EH (cell line): ENCODE measurements at regions not wholly inside any gene's neighbourhood (a gene's known extent, or its start where the extent isn't known, plus 50 kb on each side); places are given as distances from the start of the nearest gene placed in this dataset.

Source experiments
- DNase-seq: peaks from one replicate; pipeline ENCODE4 v3.0.0-alpha.2; 2015; ENCODE audit warnings: low read depth

DNA sequence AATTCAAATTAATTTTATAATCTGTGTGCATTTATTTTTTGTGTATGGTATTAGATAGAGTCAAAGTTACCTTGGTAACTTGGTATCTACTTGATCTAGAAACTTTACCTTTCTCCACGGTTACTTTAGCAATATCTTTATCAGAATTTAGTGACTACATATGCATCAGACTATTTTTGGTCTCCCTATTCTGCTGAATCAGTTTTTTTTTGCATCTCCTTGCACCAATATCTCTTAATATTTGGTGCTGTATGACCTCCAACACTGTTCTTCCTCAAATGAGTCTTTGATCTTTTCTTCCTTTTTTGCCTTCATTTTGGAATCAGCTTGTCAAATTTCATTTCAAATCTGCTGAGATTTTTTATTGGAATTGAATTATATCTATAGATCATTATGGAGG is 828.2 kb upstream of the FOXG1 start:
- DNase-seq: no peak

DNA sequence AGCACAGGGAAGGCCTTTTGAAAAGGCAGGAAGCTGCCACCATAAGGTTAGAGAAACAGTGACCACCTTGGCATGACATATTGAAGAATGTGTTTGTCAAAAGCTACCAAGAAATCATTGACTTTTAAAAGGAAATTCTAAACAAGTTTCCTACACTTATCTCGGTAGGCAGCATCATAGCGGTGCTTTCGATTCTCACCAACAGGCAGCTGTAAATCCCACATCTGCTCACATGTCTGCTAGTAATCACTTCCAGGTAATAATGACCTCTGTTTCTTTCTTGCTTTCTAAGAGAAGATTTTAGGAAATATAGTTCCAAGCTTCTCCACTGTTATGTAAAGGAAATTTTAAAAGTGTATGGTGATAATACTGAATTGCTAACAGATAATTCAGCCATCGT is 821.1 kb upstream of the FOXG1 start:
- no peak for DNase-seq

DNA sequence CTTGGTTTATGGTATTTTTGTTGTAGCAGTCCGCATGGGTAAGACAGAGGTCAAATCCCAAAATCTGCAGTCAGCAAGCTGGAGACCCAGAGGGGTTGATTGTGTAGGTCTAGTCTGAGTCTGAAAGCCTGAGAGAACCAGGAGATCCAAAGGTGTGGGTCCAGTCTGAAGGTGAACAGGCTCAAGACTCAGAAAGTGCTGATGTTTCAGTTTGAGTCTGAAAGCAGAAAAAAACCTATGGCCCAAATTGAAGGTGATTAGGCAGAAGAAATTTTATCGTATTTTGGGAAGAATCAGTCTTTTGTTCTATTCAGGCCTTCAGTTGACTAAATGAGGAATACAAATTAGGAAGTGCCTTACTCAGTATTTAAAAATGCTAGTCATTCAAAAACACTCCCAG is 807.8 kb upstream of the FOXG1 start:
- DNase-seq: no peak

DNA sequence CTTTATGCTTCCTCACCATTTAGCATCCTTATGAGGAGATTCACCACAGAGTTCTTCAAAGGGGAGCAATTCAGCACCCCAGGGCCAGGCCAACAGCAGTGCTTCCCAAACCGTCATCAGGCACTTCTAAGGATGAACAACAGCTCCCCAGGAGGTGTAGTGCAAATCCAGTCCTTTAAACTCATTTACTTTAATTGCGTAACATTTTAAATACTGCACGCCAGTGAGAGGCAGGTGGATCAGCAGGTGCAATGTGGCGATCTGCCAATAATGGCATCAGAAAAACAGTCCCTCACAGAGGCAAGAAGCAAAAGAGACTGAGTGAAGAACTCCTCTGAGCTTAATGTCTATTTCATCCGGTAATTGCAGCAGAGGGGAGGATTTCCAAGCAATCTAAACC is 770.9 kb upstream of the FOXG1 start:
- DNase-seq: no peak

DNA sequence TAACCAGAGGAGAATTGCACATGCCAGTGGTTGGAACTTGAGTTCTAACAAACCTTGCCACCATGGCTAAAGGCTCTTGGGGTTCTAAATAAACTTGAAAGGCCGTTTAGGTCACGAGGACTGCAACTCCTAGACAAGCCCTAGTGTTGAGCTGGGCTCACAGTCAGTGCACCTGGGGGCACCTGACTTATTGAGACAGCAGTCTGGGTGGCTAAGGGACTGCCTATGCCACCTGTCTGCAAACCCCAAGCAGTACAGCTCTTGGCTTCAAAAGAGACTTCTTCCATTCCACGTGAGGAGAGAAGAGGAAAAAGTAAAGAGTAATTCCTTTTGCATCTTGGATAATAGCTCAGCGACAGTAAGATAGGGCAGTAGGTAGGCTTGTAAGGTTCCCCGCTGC is 765.6 kb upstream of the FOXG1 start:
- DNase-seq: no peak

DNA sequence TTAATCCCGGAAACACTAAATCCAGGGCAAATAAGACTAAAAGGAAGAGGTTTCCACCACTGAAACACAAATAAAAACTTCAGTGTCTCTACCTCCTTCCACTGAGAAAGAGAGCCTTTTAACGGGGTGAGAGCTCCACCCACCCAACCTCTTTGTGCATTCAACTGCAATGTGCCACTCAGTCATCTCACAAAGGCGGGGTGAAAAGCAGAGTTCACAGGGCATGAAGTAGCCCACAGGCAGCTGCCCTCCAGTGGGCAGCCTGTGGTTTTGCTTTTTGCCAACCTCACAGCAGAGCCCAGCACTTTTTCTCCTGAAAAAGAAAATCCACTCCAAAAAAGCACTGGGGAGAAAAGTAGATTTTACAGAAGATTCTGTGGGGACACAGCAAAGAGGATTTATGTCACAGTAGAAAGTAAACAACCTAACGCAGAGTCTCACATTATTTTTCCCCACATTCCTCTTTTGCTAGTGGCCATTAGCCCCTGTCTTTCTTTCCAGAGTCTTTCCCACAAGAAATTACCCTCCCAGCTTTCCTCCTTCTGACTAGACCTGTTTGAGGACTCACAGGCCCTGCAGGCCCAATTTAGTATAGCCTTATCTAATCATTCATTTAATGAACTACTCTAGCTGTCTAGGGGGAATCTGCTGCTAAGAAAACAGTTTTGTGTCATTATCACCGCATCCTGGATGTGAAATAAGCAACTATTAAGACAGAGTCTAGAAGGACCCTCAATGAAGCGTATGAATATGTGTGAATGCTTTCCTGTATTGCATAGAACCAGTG is 753.8 kb upstream of the FOXG1 start:
- DNase-seq: no peak

DNA sequence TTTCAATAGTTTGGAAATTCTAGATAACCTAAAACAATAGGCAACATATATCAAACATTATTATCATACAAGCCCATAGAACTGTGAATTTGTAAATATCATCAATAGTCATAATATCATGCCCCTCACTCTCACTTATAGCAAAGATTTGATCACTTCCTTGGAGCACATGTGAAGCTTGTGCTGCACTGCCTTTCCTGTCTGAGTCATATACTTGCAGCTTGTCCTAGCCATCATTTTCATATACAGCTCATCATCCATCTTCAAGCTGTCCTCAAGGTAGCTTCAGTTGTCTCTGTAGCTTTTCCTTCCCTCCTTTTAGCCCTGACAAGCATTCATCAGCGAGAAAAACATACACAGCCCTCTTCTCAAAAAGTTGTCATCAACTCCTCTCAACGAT is 746.5 kb upstream of the FOXG1 start:
- no peak for DNase-seq

DNA sequence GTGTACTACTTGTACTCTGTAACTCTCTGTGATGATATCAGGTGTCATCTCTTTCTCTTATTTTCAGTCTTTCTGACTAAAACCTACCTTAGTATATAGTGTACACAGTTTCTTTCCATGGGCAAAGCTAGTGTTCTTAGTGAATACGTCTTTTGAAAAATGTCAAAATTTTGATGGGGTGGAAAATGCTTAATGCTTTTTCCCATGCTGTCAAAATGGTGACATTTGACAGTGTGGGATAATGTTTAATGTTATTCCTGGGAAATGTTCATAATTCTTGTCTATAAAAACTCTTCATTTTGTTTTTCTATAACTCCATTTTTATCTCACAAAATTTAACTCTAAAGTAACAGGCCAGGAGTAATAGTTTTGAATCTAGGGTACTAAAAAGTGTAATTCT is 742.7 kb upstream of the FOXG1 start:
- no peak for DNase-seq

DNA sequence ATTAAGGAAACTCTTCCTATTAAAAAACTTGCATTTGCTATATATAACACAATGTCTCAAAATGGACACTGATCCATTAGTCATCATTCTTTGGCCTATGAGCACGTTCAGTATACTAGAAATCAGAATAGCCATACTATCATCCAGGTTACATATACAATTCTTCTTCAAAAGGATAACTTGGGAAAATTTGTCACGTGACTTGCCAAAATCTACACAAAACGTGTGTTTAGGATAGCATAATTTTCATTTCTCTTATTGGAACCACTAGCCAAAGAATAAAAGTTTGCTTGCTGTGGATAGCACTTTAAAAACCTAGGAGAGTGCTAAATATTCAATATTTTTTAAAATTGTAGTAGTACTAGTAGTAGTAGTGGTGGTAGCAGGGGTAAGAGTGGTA is 714.3 kb upstream of the FOXG1 start:
- DNase-seq: no peak

DNA sequence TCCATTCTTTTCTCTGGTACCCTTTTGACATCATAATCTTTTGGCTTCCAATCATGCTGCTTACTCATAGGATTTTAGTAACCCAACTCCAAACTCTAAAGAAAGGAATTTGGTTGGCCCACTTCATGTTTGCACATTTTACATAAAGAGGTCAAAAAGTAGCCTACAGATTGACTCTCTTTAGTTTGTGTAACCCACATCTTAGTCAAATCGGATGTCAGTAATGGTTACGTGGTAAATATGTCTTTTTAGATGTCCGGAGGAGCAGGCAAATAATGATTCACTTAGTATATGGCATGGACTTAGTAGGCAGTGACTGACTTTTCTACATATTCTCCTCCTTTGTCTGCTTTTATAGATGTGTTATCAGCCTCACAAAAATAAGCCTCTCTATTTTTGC is 711.6 kb upstream of the FOXG1 start:
- no peak for DNase-seq

DNA sequence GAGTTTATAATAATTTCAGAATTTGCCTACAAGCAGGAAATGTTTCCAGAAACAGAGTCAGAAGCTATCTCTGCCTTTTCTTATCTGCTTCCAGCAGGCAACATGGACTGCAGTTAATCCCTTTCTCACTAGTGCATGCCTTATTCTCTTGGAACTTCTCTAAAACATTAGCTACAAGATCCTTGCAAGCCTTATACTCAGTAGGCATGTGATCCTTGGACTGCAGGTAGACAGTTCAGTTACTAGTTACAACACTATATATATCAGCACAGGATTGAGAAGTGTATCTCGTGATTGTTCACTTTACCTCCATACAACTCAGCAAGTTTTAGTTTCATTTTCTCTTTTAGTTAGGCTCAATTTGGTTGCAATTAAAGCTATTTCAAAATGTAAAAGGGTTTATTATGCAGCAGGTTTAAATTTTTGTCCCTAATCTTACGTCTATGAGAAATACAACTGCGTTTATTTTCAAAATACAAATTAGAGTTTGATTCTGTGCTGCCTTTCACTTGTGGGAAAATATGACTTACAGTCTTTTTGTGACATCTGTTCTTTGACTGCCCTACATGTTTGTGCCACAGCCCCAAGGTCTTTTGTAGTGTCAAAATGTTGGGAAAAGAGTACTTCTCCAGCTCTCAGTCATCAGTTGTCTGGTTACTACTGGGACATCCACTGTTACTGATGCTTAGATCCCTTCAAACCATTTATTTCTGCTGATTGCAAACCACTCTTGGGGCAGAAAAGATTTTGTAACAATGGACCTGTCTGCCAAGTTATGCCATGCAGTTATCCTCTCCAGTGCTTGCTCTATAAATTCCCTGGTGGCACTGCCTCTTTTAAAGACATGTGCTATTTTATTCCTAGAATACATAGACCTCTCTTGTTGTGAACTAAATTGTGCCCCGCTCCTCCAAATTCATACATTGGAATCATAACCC is 709.0 kb upstream of the FOXG1 start:
- no peak for DNase-seq

DNA sequence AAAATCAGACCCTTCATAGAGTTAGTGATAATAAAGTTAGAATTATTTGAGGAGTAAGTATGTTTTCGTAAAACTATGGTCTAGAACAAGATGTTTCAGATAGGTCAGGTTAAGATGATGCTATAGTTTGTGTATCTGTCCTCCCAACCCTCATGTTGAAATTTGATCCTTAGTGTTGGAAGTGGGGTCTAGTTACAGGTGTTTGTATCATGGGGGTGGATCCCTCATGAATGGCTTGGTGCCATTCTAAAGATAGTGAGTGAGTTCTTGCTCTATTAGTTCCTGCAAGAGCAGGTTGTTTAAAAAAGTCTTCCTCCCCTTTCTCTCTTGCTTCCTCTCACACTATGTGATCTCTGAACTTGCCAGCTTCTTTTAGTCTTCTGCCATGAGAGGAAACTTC is 707.3 kb upstream of the FOXG1 start:
- no peak for DNase-seq

DNA sequence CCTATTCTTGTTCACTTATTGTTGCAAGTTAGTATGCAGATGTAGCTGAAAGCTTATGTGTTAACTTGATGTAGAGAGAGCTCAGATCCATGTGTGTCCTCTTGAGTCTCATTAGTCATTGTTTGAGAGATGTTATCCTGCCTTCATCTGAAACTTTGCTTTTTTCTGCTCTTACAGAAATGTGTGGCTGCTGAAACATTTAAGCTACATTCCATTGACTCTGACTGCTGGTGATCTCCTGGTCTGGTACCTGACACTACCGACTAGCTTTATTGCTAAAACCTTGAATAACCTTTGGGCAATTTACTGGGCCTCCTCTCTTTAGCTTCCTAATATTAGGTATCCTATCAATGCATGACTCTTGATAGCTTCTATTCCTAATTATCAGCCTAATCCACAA is 705.6 kb upstream of the FOXG1 start:
- DNase-seq: no peak

DNA sequence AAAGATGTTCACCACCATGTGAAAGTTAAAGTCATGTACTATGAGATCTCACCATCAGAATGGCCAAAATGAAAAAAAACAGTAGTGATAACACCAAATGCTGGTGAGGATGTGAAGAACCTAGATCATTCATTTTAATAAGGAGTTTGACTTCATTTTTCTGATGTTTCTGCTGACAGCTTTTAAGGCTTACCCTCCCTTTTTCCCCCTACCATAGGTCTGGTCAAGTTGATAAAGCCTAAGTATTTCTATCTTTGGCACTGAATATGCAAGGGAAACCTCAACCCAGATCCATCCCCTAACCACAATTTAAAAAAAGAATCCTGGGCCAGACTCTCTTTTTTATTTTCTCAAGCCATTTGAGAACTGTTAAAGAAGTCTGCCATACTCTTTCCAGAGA is 689.6 kb upstream of the FOXG1 start:
- DNase-seq: no peak

DNA sequence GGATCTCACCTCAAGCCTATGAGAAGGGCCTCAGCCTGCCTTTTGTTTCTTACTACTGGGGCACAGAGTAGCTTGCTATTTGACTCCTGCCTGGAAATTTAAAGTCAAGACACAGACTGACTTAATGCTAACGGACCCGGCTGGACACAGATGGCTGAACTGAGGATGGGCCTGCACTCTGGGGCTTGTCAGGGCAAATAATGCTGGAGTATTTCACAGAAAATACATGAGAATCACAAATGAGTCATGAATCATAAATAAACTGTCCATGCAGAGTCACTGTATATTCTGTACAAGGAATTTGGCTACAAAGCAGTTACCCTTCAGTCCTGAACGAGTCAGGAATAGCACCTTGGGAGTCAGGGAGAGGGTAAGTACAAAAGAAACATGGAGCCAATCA is 683.2 kb upstream of the FOXG1 start:
- no peak for DNase-seq

DNA sequence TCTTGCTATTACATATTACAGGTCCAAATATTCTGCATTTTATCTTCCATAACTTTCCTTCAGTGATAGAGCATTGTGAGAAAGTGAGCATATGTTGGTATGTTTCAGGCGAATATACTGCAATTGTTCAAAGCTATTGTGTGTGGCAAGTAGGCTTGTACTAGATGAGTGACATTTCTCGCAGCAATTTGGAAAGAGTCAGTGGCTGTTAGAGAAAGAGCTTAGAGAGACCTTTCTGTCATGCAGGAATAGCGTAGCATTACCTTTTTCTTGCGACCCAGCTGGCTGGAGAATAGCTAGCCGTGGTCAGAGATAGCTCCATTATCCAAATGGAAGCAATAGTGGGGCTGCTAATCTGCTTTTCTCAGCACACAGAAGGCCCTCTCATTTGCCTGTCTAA is 678.5 kb upstream of the FOXG1 start:
- no peak for DNase-seq

DNA sequence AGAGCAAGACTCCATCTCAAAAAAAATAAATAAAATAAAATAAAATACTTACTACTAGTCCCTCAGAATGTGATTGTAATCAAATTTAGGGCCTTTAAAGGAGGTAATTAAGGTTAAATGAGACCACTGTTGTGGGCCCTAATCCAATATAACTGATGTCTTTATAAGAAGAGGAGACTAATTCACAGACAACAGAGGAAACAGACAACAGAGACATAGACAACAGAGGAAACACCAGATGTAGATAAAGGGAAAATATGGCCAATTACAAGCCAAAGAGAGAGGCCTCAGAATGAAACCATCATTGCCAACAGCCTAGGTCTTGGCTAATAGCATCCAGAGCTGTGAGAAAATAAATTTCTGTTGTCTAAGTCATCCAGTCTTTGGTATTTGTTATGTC is 669.0 kb upstream of the FOXG1 start:
- DNase-seq: no peak

DNA sequence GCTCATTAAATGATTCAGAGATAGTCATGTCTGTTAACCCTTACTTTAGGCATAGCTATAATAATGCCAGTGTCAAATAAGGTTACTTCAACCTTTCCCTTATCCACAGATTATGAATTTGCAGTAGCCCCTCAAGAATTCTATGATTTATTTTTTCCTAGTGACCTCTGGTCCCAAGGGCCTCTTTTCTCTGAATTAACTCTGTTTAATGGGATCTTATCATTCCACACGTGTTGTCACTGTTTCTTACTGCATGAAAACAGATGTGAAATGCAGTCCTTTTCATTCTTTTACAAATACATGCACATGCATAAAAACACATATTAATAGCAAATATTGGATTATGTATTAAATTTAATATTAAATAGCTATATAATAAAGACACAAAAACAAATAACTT is 667.7 kb upstream of the FOXG1 start:
- DNase-seq: no peak

DNA sequence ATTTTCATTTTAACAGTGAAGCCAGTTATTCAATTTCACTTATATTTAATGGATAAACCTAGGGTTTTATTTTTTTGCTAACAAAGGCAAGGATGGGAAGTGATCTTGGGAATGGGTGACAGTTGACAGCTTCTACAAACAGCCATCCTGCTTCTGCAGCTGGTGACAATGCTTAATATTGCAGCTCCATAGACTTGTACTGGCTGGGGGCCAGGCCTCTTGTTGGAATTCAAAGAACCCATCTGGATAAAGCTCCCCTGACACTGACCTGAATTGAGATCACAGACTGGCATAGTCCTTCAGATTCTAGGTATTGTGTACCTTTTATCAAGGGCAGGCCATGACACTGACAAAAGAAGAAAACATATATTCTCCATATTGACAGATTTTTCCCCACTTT is 664.6 kb upstream of the FOXG1 start:
- DNase-seq: no peak

DNA sequence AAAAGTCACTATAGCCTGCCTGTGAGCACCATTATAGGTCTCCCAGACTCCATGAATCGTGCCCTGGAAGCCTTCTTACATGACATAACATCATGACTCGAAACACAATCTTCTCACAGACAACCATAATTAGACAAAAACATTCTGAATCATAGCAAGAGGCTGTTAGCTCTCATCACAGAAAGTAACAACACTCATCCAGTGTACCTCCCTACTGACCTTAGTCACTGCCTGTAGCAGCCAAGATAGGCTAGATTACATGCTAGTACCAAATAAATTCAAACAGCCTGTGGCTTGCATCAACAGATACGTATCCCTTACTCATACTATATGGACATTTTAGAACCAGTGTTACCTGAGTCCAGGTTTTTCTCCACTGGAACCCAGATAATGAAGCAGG is 663.8 kb upstream of the FOXG1 start:
- no peak for DNase-seq

DNA sequence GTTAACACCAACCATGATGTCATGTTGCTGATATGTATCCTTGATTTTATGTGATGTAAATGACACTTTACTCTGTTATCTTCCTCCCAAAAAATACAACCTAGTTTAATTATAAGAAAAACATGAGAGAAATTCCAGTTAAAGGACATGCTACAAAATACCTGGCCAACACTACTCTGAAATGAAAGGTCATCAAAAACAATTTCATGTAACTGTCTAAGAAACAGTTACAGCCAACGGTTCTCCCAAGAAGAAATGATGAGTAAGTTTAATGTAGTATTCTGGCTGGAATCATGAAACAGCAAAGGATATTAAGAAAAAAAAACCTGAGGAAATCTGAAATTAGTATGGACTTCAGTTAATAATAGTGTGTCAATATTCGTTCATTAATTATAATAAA is 653.3 kb upstream of the FOXG1 start:
- no peak for DNase-seq

DNA sequence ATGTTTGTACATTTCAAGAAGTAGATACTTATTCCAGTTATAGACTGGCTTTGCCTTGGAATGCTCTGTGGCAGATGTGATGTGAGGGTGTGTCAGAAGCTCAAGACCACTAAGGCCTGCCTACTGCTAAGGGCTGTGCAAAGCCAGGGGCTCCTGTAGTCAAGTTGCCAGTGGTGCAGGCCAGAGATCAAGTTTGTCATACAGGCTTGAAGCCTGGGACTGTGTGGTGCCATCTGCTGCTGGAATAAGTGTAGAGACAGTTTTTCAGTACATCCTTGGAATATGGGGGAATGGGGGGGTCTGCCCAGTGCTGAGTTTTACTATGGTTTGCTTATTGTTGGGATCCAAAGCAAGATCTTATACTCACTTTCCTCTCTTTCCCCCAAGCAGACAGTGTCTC is 649.9 kb upstream of the FOXG1 start:
- DNase-seq: no peak

DNA sequence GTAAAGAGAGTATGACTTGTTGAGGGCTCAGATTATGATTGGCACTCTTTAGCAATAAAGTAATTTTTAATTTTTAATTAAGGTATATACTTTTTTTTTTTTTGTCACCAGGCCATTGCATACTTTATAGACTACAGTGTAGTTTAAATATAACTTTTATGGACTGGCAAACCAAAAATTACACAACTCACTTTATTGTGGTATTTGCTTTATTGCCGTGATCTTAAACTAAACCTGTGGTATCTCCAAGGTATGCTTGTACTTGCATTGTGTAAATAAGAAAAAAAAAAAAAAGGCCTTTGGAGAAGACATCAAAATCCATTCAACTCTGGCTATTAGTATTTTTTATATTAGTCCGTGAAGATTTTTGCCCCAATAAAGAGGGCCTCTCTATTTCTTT is 646.7 kb upstream of the FOXG1 start:
- no peak for DNase-seq

DNA sequence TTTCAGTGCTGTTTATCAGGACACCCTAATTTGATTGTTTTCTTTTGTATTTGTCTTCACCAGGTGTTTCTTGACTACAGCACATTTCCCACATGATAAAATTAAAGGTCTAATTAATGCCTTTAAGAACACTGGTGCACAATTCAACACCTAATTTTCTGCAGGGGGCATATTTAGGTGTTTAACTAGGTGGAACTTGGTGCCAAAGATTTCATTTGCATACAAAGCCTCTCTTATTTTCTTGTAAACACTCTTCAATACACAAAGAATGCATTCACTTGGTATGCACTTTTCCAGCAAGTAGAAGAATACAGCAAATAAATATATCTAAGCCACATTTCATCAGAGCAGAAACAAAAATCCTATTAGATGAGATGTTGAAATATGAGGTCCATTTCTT is 646.2 kb upstream of the FOXG1 start:
- no peak for DNase-seq
